ENCODE measurements at regions not wholly inside any gene's neighbourhood (a gene's known extent, or its start where the extent isn't known, plus 50 kb on each side); places are given as distances from the start of the nearest gene placed in this dataset.

GRCh38 chr15:25498835-25499234 is 60.0 kb upstream of the UBE3A start:
- no peak for DNase-seq

GRCh38 chr15:25497934-25498333 is 59.1 kb upstream of the UBE3A start:
- DNase-seq: no peak

- DNase-seq: no peak
Measured at GRCh38 chr15:25493823-25494526, 55.2 kb upstream of the UBE3A start.

DNA sequence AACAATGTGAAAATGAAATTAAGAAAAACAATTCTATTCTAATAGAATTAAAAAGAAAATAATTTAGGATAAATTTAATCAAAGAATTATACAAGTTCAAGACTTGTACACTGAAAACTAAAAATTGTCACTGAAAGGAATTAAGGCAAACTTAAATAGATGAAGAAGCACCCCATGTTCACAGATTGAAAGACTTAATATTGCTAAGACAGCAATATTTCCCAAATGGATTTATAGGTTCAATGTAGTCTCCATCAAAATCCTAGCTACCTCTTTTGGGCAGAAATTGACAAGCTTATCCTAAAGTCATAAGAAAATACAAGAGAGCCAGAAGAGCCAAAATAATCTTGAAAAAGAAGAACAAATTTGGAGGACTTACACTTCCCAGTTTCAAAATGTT is 53.5 kb upstream of the UBE3A start:
- no peak for DNase-seq
